ENCODE measurements at regions not wholly inside any gene's neighbourhood (a gene's known extent, or its start where the extent isn't known, plus 50 kb on each side); places are given as distances from the start of the nearest gene placed in this dataset.

DNA sequence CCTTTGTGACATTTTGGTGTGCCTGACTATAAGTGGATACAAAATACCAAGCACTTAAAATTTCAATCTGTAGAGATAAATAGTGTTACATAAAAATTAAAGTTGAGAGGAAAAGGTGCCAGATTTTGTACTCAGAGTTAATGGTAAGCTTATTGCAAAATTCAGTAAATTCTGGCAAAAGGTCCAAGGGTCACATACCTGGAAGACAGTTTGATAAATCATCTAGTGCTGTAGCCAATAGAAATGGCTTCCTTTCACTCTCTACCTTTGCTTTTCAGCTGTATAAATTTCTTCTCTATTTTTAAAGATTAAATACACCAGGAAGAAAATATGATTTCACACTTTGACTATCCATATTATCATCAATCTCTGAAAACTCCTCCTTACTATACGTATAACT is 690.2 kb upstream of the NRSN1 start:
- TF ChIP-seq, protein P1, sequence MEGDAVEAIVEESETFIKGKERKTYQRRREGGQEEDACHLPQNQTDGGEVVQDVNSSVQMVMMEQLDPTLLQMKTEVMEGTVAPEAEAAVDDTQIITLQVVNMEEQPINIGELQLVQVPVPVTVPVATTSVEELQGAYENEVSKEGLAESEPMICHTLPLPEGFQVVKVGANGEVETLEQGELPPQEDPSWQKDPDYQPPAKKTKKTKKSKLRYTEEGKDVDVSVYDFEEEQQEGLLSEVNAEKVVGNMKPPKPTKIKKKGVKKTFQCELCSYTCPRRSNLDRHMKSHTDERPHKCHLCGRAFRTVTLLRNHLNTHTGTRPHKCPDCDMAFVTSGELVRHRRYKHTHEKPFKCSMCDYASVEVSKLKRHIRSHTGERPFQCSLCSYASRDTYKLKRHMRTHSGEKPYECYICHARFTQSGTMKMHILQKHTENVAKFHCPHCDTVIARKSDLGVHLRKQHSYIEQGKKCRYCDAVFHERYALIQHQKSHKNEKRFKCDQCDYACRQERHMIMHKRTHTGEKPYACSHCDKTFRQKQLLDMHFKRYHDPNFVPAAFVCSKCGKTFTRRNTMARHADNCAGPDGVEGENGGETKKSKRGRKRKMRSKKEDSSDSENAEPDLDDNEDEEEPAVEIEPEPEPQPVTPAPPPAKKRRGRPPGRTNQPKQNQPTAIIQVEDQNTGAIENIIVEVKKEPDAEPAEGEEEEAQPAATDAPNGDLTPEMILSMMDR (IDR thresholded peaks at IDR 0.05) = no peak
- TF ChIP-seq EP300 (IDR thresholded peaks at IDR 0.05) (no peak), POLR2A (IDR thresholded peaks at IDR 0.05) (no peak)

All from tibial nerve (tissue), 4 donors.